NCI-H2196 treated with DMSO at 0.1 percent for 48 hours (cell line): ENCODE measurements at regions not wholly inside any gene's neighbourhood (a gene's known extent, or its start where the extent isn't known, plus 50 kb on each side); places are given as distances from the start of the nearest gene placed in this dataset.
"Not testable (repeated sequence)": the region's sequence is repeated elsewhere in the genome, so short reads cannot be mapped to it uniquely, and the experiment has no call there.

Source experiments
- DNase-seq: peaks from one replicate; lab custom pipeline; 2025; ENCODE audit not compliant: unreplicated experiment; lab: John Stamatoyannopoulos, UW

- DNase-seq, result no peak
Observed at GRCh38 chr16:17031484-17032268, 439.1 kb downstream of the XYLT1 start.

GRCh38 chr16:17032332-17032731, 438.4 kb downstream of the XYLT1 start:
- no peak for DNase-seq

GRCh38 chr16:17034477-17035252, 436.1 kb downstream of the XYLT1 start:
- DNase-seq, result no peak

- no peak for DNase-seq
Observed at GRCh38 chr16:17037499-17037898, 433.3 kb downstream of the XYLT1 start.

GRCh38 chr16:17038415-17038814, 432.3 kb downstream of the XYLT1 start:
- no peak for DNase-seq

GRCh38 chr16:17049109-17049508, 421.7 kb downstream of the XYLT1 start:
- DNase-seq, result not testable (repeated sequence)

GRCh38 chr16:17050468-17050867, 420.3 kb downstream of the XYLT1 start:
- DNase-seq, result no peak
